ENCODE measurements at regions not wholly inside any gene's neighbourhood (a gene's known extent, or its start where the extent isn't known, plus 50 kb on each side); places are given as distances from the start of the nearest gene placed in this dataset.
A peak's percentile ranks its signal among the peaks of the same experiment; 100 is the strongest.

- Histone ChIP-seq H3K27me3 (no peaks in the 10 kb centered on the region), H3K36me3 (no peaks in the 10 kb centered on the region), H3K4me3 (no peak overlapping the region), H3K27ac (no peak overlapping the region), H3K4me1 (peaks cover 0 to 7% (median 3%) of the 10 kb centered on the region in 12 donors), H3K9me3 (peaks cover 0 to 8% (median 0%) of the 10 kb centered on the region in 12 donors)
- WGBS, 4 donors = 79 to 90% (median 89%) methylated on average over 10 of the region's 10 CpGs
- ATAC-seq (no peak), DNase-seq (no peak)
- intact Hi-C loops (cut with DNase I) = no loop called here
- TF ChIP-seq POLR2A (IDR thresholded peaks at IDR 0.05) = no peak
These were observed 70.0 kb upstream of the ZNF469 start for GRCh38 chr16:88312732-88313131.

DNA sequence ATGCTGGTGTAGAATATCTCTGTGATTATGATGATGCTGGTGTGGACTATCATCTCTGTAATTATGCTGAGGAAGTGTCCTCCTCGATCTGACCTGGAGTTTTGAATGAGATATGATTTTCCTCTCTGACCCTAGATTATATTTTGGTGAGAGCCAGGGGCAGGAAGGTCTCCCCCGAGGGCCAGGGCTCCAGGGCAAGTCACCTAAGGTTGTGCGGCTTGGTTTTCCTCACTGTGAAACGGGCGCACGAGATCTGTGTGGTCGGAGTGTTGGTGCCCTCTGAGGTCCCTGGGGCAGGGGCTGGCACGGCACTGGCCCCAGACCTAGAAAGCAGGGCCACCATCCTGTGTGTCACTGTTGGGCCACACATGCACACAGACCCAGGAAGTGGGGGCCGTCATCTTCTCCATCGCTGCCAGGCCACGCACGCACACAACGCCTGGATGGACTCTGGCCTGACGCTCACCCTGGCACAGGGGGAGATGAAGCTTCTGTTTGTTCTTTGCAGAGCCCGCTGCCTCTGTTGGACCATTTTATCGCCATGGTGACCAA, 67.7 kb upstream of the ZNF469 start:
- DNase-seq (peak in 1 of 5 donors; percentile 47), ATAC-seq (peak in 1 of 4 donors; percentile 9)
- H3K4me3 ChIP-seq = no peak overlapping the region
- no peaks in the 10 kb centered on the region for H3K27me3 ChIP-seq
- intact Hi-C loops (cut with DNase I) = no loop called here
- H3K36me3 ChIP-seq = no peaks in the 10 kb centered on the region
- TF ChIP-seq, protein P1, sequence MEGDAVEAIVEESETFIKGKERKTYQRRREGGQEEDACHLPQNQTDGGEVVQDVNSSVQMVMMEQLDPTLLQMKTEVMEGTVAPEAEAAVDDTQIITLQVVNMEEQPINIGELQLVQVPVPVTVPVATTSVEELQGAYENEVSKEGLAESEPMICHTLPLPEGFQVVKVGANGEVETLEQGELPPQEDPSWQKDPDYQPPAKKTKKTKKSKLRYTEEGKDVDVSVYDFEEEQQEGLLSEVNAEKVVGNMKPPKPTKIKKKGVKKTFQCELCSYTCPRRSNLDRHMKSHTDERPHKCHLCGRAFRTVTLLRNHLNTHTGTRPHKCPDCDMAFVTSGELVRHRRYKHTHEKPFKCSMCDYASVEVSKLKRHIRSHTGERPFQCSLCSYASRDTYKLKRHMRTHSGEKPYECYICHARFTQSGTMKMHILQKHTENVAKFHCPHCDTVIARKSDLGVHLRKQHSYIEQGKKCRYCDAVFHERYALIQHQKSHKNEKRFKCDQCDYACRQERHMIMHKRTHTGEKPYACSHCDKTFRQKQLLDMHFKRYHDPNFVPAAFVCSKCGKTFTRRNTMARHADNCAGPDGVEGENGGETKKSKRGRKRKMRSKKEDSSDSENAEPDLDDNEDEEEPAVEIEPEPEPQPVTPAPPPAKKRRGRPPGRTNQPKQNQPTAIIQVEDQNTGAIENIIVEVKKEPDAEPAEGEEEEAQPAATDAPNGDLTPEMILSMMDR (IDR thresholded peaks at IDR 0.05) = no peak
- no peak for TF ChIP-seq POLR2A (IDR thresholded peaks at IDR 0.05)
- no peak overlapping the region for H3K27ac ChIP-seq
- 76 to 91% (median 84%) methylated on average over 9 to 16 of the region's 16 CpGs for WGBS, 4 donors
- no peaks in the 10 kb centered on the region for H3K9me3 ChIP-seq
- peaks cover 0 to 14% (median 4%) of the 10 kb centered on the region in 12 donors for H3K4me1 ChIP-seq

DNA sequence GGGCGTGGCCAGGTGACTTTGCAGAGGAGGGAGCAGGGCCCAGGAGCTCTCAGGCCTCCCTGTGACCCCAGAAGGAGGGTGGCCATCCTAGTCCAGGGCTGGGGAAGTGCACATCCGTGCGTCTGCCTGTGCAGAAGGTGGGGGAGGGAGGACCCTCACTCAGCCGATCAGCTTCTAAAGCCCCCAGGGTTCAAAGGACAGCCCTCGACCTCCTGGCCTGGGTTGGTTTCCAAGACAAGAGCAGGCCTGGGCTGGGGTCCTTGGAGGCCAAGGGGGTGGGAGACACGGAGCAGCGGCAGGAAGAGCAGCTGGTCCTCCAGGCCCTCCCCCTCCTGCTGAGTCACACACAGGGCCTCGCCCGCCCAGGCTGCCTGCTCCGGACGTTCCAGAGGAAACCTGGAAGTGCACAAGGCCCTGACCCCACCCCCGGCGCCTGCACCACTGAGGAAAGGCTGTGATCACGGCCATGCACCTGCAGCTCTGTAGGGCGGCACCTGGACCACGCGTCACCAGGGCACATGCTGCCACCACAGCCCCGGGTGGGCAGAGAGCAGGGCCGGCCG, 67.1 kb upstream of the ZNF469 start:
- ATAC-seq (peak in 3 of 4 donors; percentile 79 to 89 (median 80)), DNase-seq (peak in 3 of 5 donors; percentile 41 to 65 (median 65))
- intact Hi-C loops (cut with DNase I) = no loop called here

DNA sequence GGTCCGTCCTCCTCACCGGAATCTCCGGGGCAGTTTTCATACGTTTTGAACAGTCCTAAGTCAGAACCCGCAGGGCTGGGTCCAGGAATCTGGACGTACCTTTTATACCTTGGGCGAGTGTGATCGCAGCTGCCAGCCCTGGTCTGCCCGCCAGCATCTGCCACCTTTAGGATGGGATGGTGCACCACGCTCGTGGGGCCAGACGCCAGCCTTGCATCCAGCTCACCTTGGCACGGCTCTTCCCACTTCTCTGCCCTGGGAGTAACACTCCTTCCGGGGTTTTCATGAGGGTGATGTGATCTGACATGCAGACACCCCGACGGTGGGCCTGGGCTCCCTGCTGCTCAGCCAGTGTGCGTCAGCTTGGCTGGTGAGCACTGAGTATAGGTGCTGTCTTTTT, 66.6 kb upstream of the ZNF469 start:
- H3K27me3 ChIP-seq = no peaks in the 10 kb centered on the region
- no peaks in the 10 kb centered on the region for H3K36me3 ChIP-seq
- H3K4me3 ChIP-seq = no peak overlapping the region
- no peak for ATAC-seq
- 77 to 83% (median 81%) methylated on average over 14 to 17 of the region's 17 CpGs for WGBS, 4 donors
- peaks cover 0 to 2% (median 0%) of the 10 kb centered on the region in 12 donors for H3K9me3 ChIP-seq
- no peak overlapping the region for H3K27ac ChIP-seq
- intact Hi-C loops (cut with DNase I) = no loop called here
- peak in 1 of 5 donors; percentile 39 for DNase-seq
- H3K4me1 ChIP-seq = peaks cover 0 to 14% (median 4%) of the 10 kb centered on the region in 12 donors
- TF ChIP-seq, protein P1 (IDR thresholded peaks at IDR 0.05) = no peak
- TF ChIP-seq POLR2A (IDR thresholded peaks at IDR 0.05) = no peak

More for the DNA sequence above, 67.1 kb upstream of the ZNF469 start:
- peaks cover 0 to 14% (median 4%) of the 10 kb centered on the region in 12 donors for H3K4me1 ChIP-seq
- no peaks in the 10 kb centered on the region for H3K27me3 ChIP-seq
- H3K36me3 ChIP-seq = no peaks in the 10 kb centered on the region
- no peaks in the 10 kb centered on the region for H3K9me3 ChIP-seq
- WGBS, 4 donors = 44 to 52% (median 48%) methylated on average over 10 to 20 of the region's 20 CpGs
- H3K27ac ChIP-seq = no peak overlapping the region
- no peak overlapping the region for H3K4me3 ChIP-seq
- TF ChIP-seq, protein P1 (IDR thresholded peaks at IDR 0.05) = no peak
- TF ChIP-seq POLR2A (IDR thresholded peaks at IDR 0.05) = no peak
